Endothelial cell (in vitro differentiated cells): ENCODE measurements at regions not wholly inside any gene's neighbourhood (a gene's known extent, or its start where the extent isn't known, plus 50 kb on each side); places are given as distances from the start of the nearest gene placed in this dataset.

Experiments used
- DNase-seq: peaks from one replicate; pipeline ENCODE4 v3.0.0; 2021; ENCODE audit warnings: low spot score
- H3K27ac Mint-ChIP-seq: one replicate; pipeline ENCODE4 v1.8.0; 2021; ENCODE audit warnings: mixed read lengths, inconsistent platforms; ENCODE audit not compliant: unreplicated experiment
- H3K27me3 Mint-ChIP-seq: one replicate; pipeline ENCODE4 v1.8.0; 2021; ENCODE audit warnings: mild to moderate bottlenecking, moderate library complexity, mixed read lengths, inconsistent platforms; ENCODE audit not compliant: unreplicated experiment
- H3K36me3 Mint-ChIP-seq: one replicate; pipeline ENCODE4 v1.8.0; 2021; ENCODE audit warnings: mild to moderate bottlenecking, low read depth, mixed read lengths, inconsistent platforms; ENCODE audit not compliant: unreplicated experiment
- H3K4me1 Mint-ChIP-seq: one replicate; pipeline ENCODE4 v1.8.0; 2021; ENCODE audit warnings: mild to moderate bottlenecking, mixed read lengths, inconsistent platforms; ENCODE audit not compliant: unreplicated experiment
- H3K4me3 Mint-ChIP-seq: one replicate; pipeline ENCODE4 v1.8.0; 2021; ENCODE audit warnings: mild to moderate bottlenecking, mixed read lengths, inconsistent platforms; ENCODE audit not compliant: unreplicated experiment
- H3K9me3 Mint-ChIP-seq: one replicate; pipeline ENCODE4 v1.8.0; 2021; ENCODE audit warnings: mixed read lengths, inconsistent platforms; ENCODE audit not compliant: unreplicated experiment
- CTCF ChIP-seq: fragments of 200-600 bp; sonication (generic); IDR thresholded peaks from one replicate; pipeline ENCODE4 v1.5.0; 2021; ENCODE audit warnings: antibody characterized with exemption; ENCODE audit not compliant: unreplicated experiment

- no peak overlapping the region for H3K27ac Mint-ChIP-seq
- no peak for DNase-seq
- no peaks in the 10 kb centered on the region for H3K4me1 Mint-ChIP-seq
- no peak overlapping the region for H3K4me3 Mint-ChIP-seq
- no peak for TF ChIP-seq CTCF
- H3K9me3 Mint-ChIP-seq, result no peaks in the 10 kb centered on the region
- H3K27me3 Mint-ChIP-seq, result peaks cover 1% of the 10 kb centered on the region
- H3K36me3 Mint-ChIP-seq, result no peaks in the 10 kb centered on the region
Measured at GRCh38 chr3:182575941-182576340, 217.4 kb upstream of the ATP11B start.

GRCh38 chr3:182583545-182583944, 209.8 kb upstream of the ATP11B start:
- Mint-ChIP-seq H3K9me3 (no peaks in the 10 kb centered on the region), H3K27ac (no peak overlapping the region), H3K4me3 (no peak overlapping the region), H3K4me1 (no peaks in the 10 kb centered on the region), H3K27me3 (no peaks in the 10 kb centered on the region), H3K36me3 (no peaks in the 10 kb centered on the region)
- TF ChIP-seq CTCF, result no peak
- no peak for DNase-seq

GRCh38 chr3:182585532-182586150, 207.7 kb upstream of the ATP11B start:
- Mint-ChIP-seq H3K27me3 (peaks cover 1% of the 10 kb centered on the region), H3K4me1 (no peaks in the 10 kb centered on the region), H3K9me3 (no peaks in the 10 kb centered on the region), H3K27ac (peak overlapping the region; percentile 5), H3K4me3 (no peak overlapping the region), H3K36me3 (no peaks in the 10 kb centered on the region)
- no peak for TF ChIP-seq CTCF
- no peak for DNase-seq

- DNase-seq, result no peak
- peaks cover 1% of the 10 kb centered on the region for H3K27me3 Mint-ChIP-seq
- H3K4me1 Mint-ChIP-seq, result peaks cover 3% of the 10 kb centered on the region
- no peak overlapping the region for H3K4me3 Mint-ChIP-seq
- no peaks in the 10 kb centered on the region for H3K9me3 Mint-ChIP-seq
- no peak overlapping the region for H3K27ac Mint-ChIP-seq
- no peak for TF ChIP-seq CTCF
- no peaks in the 10 kb centered on the region for H3K36me3 Mint-ChIP-seq
Measured at GRCh38 chr3:182592747-182593146, 200.6 kb upstream of the ATP11B start.

- Mint-ChIP-seq H3K27me3 (no peaks in the 10 kb centered on the region), H3K36me3 (no peaks in the 10 kb centered on the region), H3K4me3 (no peak overlapping the region), H3K9me3 (no peaks in the 10 kb centered on the region), H3K27ac (no peak overlapping the region), H3K4me1 (peaks cover 3% of the 10 kb centered on the region)
- DNase-seq, result no peak
- no peak for TF ChIP-seq CTCF
Measured at GRCh38 chr3:182596676-182597410, 196.5 kb upstream of the ATP11B start.
